KMS-11 (cell line): ENCODE measurements at regions not wholly inside any gene's neighbourhood (a gene's known extent, or its start where the extent isn't known, plus 50 kb on each side); places are given as distances from the start of the nearest gene placed in this dataset.
A peak's percentile ranks its signal among the peaks of the same experiment; 100 is the strongest.

Experiments
- H2AFZ ChIP-seq: fragments of 200-600 bp; sonication (generic); 2 replicates; pipeline ENCODE4 v1.6.1; 2016; ENCODE audit warnings: antibody characterized with exemption, mixed run types, low read depth
- H3K27ac ChIP-seq: fragments of 200-600 bp; sonication (generic); 2 replicates; pipeline ENCODE4 v1.6.1; 2016; ENCODE audit warnings: mild to moderate bottlenecking, mixed run types
- H3K27me3 ChIP-seq: fragments of 200-600 bp; sonication (generic); 2 replicates; pipeline ENCODE4 v1.6.1; 2017; ENCODE audit warnings: mild to moderate bottlenecking, low read depth, mixed run types, moderate library complexity; ENCODE audit not compliant: insufficient read depth
- H3K36me3 ChIP-seq: fragments of 200-600 bp; sonication (generic); 2 replicates; pipeline ENCODE4 v1.6.1; 2017; ENCODE audit warnings: mild to moderate bottlenecking, mixed run types; ENCODE audit not compliant: insufficient read depth
- H3K4me1 ChIP-seq: fragments of 200-600 bp; sonication (generic); 2 replicates; pipeline ENCODE4 v1.6.1; 2016; ENCODE audit warnings: mild to moderate bottlenecking, low read depth, mixed run types; ENCODE audit not compliant: poor library complexity, severe bottlenecking
- H3K4me2 ChIP-seq: fragments of 200-600 bp; sonication (generic); 2 replicates; pipeline ENCODE4 v1.7.0; 2016; ENCODE audit warnings: mild to moderate bottlenecking, mixed run types
- H3K4me3 ChIP-seq: fragments of 200-600 bp; sonication (generic); IDR thresholded peaks from 2 replicates; pipeline ENCODE4 v1.6.1; 2017; ENCODE audit warnings: low read depth, low read length, mixed read lengths; ENCODE audit not compliant: insufficient read depth
- H3K79me2 ChIP-seq: fragments of 200-600 bp; sonication (generic); 2 replicates; pipeline ENCODE4 v1.6.1; 2016; ENCODE audit warnings: low read depth, mixed run types; ENCODE audit not compliant: insufficient read depth
- H3K9ac ChIP-seq: fragments of 200-600 bp; sonication (generic); 2 replicates; pipeline ENCODE4 v1.6.1; 2016; ENCODE audit warnings: mild to moderate bottlenecking, mixed run types
- H4K20me1 ChIP-seq: fragments of 200-600 bp; sonication (generic); 2 replicates; pipeline ENCODE4 v1.6.1; 2016; ENCODE audit warnings: mild to moderate bottlenecking, mixed run types; ENCODE audit not compliant: insufficient read depth
- TF ChIP-seq, protein P1 (sequence below): fragments of 200-600 bp; sonication (generic); conservative IDR thresholded peaks from 2 replicates; pipeline ENCODE4 v1.6.1; 2017; ENCODE audit warnings: low read depth, mild to moderate bottlenecking, antibody characterized with exemption, low read length, moderate library complexity, mixed read lengths

DNA sequence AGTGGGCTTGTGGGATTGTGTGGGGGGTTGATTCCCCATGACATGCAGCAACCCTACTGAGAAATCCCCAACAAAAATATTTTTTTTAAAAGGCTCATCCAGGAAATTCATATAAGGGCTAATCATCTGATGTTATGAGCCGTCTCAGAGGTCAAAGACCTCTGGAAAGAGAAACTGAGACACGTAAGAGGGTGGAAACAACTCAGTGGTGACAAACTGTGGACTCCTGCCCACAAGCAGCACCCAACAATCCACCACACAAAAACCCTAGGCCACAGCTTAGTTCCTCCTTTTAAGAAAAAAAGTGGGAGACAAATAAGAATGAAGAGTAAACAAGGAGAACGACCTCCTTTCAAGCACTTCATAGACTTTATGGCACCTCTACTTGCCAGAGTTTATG, 1096.1 kb upstream of the NRXN1 start:
- H3K4me1 ChIP-seq = no peaks in the 10 kb centered on the region
- H3K4me2 ChIP-seq = no peak overlapping the region
- no peak overlapping the region for H2AFZ ChIP-seq
- H4K20me1 ChIP-seq = no peaks in the 10 kb centered on the region
- no peaks in the 10 kb centered on the region for H3K36me3 ChIP-seq
- H3K27me3 ChIP-seq = no peaks in the 10 kb centered on the region
- no peak overlapping the region for H3K9ac ChIP-seq
- H3K27ac ChIP-seq = no peak overlapping the region
- TF ChIP-seq, protein P1, sequence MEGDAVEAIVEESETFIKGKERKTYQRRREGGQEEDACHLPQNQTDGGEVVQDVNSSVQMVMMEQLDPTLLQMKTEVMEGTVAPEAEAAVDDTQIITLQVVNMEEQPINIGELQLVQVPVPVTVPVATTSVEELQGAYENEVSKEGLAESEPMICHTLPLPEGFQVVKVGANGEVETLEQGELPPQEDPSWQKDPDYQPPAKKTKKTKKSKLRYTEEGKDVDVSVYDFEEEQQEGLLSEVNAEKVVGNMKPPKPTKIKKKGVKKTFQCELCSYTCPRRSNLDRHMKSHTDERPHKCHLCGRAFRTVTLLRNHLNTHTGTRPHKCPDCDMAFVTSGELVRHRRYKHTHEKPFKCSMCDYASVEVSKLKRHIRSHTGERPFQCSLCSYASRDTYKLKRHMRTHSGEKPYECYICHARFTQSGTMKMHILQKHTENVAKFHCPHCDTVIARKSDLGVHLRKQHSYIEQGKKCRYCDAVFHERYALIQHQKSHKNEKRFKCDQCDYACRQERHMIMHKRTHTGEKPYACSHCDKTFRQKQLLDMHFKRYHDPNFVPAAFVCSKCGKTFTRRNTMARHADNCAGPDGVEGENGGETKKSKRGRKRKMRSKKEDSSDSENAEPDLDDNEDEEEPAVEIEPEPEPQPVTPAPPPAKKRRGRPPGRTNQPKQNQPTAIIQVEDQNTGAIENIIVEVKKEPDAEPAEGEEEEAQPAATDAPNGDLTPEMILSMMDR = no peak
- no peak overlapping the region for H3K4me3 ChIP-seq
- no peaks in the 10 kb centered on the region for H3K79me2 ChIP-seq

DNA sequence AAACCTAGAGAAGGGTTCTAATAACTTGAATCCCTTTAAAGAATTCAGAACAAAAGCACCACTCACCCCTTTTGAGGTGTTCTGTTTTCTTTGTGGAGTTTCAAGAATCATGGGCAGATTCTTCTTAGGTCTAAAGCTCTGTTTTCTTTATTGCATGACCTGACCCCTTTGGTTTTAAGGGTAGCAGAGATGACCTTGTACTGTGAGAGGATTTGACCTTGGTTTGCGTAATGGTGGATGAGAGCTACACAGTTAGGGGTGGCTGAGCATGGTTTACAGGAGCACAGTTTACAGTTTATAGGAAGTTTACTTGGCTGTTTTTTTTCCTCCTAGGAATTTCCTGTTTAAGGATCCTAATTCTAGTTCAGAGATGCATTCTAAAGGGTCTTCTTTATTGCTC, 1095.6 kb upstream of the NRXN1 start:
- Histone ChIP-seq H4K20me1 (no peaks in the 10 kb centered on the region), H3K27ac (no peak overlapping the region), H3K4me1 (no peaks in the 10 kb centered on the region), H2AFZ (no peak overlapping the region), H3K4me3 (no peak overlapping the region), H3K36me3 (no peaks in the 10 kb centered on the region), H3K79me2 (no peaks in the 10 kb centered on the region), H3K4me2 (no peak overlapping the region), H3K27me3 (no peaks in the 10 kb centered on the region), H3K9ac (no peak overlapping the region)
- TF ChIP-seq, protein P1 = no peak

DNA sequence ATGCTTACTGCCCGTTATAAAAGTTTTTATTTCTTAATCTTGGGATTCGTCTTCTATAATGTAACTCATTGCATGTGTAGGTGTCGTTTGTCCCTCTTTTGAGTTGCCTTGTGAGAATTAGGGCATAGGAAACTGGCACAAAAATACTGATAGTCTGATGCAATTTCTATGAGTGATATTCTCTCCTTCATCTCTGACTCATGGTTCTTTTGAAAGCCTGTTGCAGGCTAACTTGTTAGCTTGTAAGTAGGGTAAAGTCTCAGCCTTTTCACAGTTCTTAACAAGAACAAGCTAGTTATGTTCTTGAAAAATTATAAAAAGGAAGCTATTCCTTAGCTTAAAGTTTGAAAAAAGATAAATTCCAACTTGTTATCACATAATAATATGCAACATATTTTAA, 1085.4 kb upstream of the NRXN1 start:
- Histone ChIP-seq H3K27ac (no peak overlapping the region), H3K9ac (no peak overlapping the region), H3K4me2 (no peak overlapping the region; the same call in 1 of the 2 replicates), H2AFZ (no peak overlapping the region), H3K79me2 (no peaks in the 10 kb centered on the region), H4K20me1 (no peaks in the 10 kb centered on the region), H3K27me3 (no peaks in the 10 kb centered on the region), H3K4me3 (no peak overlapping the region), H3K36me3 (no peaks in the 10 kb centered on the region), H3K4me1 (peaks cover 33% of the 10 kb centered on the region)
- TF ChIP-seq, protein P1 = no peak

DNA sequence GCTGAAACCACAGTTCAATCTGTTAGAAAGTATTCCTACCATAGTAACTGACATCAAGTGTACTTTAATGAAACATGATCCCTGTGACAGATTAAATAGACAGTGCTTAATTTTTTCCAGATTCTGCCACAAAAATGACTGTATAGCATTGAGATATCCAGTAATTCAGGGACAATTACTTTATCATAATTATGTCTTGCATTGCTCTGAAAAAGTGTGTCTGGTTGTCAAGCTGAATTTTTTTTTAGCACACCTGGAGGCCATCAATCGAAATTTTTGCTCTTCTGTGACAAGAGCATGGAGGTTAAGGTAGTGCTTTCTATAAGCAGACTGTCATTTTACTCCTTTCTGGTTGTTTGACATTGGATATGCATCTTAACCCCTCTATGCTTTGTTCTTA, 1083.8 kb upstream of the NRXN1 start:
- TF ChIP-seq, protein P1 = no peak
- H3K79me2 ChIP-seq = no peaks in the 10 kb centered on the region
- H2AFZ ChIP-seq = peak overlapping the region; percentile 14; the same call in 1 of the 2 replicates
- peak overlapping the region; percentile 13; the same call in 1 of the 2 replicates for H3K9ac ChIP-seq
- no peak overlapping the region for H3K4me3 ChIP-seq
- peaks cover 35% of the 10 kb centered on the region for H3K4me1 ChIP-seq
- H3K27ac ChIP-seq = peak overlapping the region; percentile 29; the same call in 1 of the 2 replicates
- H3K27me3 ChIP-seq = no peaks in the 10 kb centered on the region
- H3K4me2 ChIP-seq = peak overlapping the region; percentile 66
- H3K36me3 ChIP-seq = no peaks in the 10 kb centered on the region
- H4K20me1 ChIP-seq = no peaks in the 10 kb centered on the region

DNA sequence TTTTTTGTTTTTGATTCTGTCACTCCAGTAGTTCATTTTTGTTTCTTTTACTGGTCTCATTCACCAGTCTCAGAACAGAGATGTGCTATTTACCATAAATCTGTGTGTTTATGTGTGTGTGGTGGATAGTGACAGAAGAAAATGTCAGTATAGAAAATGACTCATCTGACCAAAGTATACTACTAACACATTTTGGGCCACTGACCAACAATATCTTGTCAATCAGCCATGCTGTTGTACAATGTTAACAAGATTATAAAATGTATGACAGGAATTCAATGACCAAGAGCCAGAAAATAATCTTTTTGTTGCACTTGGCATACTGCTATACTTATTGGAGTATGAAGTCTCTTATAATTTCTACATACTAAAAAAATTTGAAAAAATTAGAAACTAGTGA, 1081.4 kb upstream of the NRXN1 start:
- H3K4me1 ChIP-seq = peaks cover 57% of the 10 kb centered on the region
- no peaks in the 10 kb centered on the region for H3K36me3 ChIP-seq
- H3K27ac ChIP-seq = no peak overlapping the region
- H2AFZ ChIP-seq = no peak overlapping the region
- no peak overlapping the region for H3K4me3 ChIP-seq
- no peak overlapping the region for H3K9ac ChIP-seq
- no peaks in the 10 kb centered on the region for H3K27me3 ChIP-seq
- H4K20me1 ChIP-seq = no peaks in the 10 kb centered on the region
- no peak overlapping the region for H3K4me2 ChIP-seq
- H3K79me2 ChIP-seq = no peaks in the 10 kb centered on the region
- TF ChIP-seq, protein P1 = no peak
